HL-60 (cell line): ENCODE measurements at regions not wholly inside any gene's neighbourhood (a gene's known extent, or its start where the extent isn't known, plus 50 kb on each side); places are given as distances from the start of the nearest gene placed in this dataset.
"Not testable (repeated sequence)": the region's sequence is repeated elsewhere in the genome, so short reads cannot be mapped to it uniquely, and the experiment has no call there.

Experiments used
- DNase-seq, 2 experiments: peaks; one replicate each; pipeline ENCODE4 v3.0.0-alpha.2; 2010 to 2020; ENCODE audit warnings: low read depth in 1 of 2, low spot score in 1 of 2
- H3K27ac ChIP-seq: fragments of 250-450 bp; sonication (Bioruptor Pico); replicated peaks from 2 replicates; pipeline ENCODE4 v1.5.1; 2020; ENCODE audit warnings: mild to moderate bottlenecking, moderate library complexity
- H3K27me3 ChIP-seq: fragments of 250-450 bp; sonication (Bioruptor Pico); 2 replicates; pipeline ENCODE4 v1.5.1; 2021; ENCODE audit warnings: mild to moderate bottlenecking, moderate library complexity; ENCODE audit not compliant: insufficient read depth, poor library complexity, severe bottlenecking
- H3K4me3 ChIP-seq: replicated peaks from 2 replicates; pipeline ENCODE4 v1.5.1; 2011; ENCODE audit warnings: mild to moderate bottlenecking, control low read depth, low read length; ENCODE audit not compliant: insufficient read depth
- CTCF ChIP-seq: IDR thresholded peaks from one replicate; pipeline ENCODE4 v1.5.1; 2011; ENCODE audit warnings: low read length, control low read depth, inconsistent platforms; ENCODE audit not compliant: insufficient read depth
- GABPA ChIP-seq: IDR thresholded peaks from 2 replicates; pipeline ENCODE4 v1.6.1; 2012; ENCODE audit warnings: low read depth
- POLR2AphosphoS5 ChIP-seq: IDR thresholded peaks from 2 replicates; pipeline ENCODE4 v1.6.1; 2012; ENCODE audit warnings: low read depth
- REST ChIP-seq: IDR thresholded peaks from 2 replicates; pipeline ENCODE4 v1.6.1; 2012; ENCODE audit warnings: low read depth; ENCODE audit not compliant: insufficient replicate concordance
- SPI1 ChIP-seq: IDR thresholded peaks from 2 replicates; pipeline ENCODE4 v1.6.1; 2012; ENCODE audit warnings: low read depth, mild to moderate bottlenecking, borderline replicate concordance

- TF ChIP-seq REST (no peak), POLR2AphosphoS5 (no peak), CTCF (no peak), SPI1 (no peak), GABPA (no peak)
- no peak overlapping the region for H3K27ac ChIP-seq
- peaks cover 6% of the 10 kb centered on the region for H3K27me3 ChIP-seq
- H3K4me3 ChIP-seq, result no peak overlapping the region
- no peak for DNase-seq
Measured at GRCh38 chr3:73187328-73187727, 125.9 kb downstream of the EBLN2 start.

GRCh38 chr3:73188707-73189106 lies 127.2 kb downstream of the EBLN2 start:
- peaks cover 6% of the 10 kb centered on the region for H3K27me3 ChIP-seq
- H3K4me3 ChIP-seq, result no peak overlapping the region
- DNase-seq, result no peak
- no peak for TF ChIP-seq GABPA
- TF ChIP-seq REST, result no peak
- TF ChIP-seq SPI1, result no peak
- TF ChIP-seq POLR2AphosphoS5, result no peak
- no peak for TF ChIP-seq CTCF
- no peak overlapping the region for H3K27ac ChIP-seq

GRCh38 chr3:73192036-73192738 lies 130.7 kb downstream of the EBLN2 start:
- H3K27ac ChIP-seq, result no peak overlapping the region
- no peak overlapping the region for H3K4me3 ChIP-seq
- H3K27me3 ChIP-seq, result peaks cover 2% of the 10 kb centered on the region
- DNase-seq, result no peak
- TF ChIP-seq SPI1 (no peak), CTCF (no peak), REST (no peak), GABPA (no peak), POLR2AphosphoS5 (no peak)

- not testable (repeated sequence) for H3K4me3 ChIP-seq, H3K27ac ChIP-seq, H3K27me3 ChIP-seq, DNase-seq
Measured at GRCh38 chr3:73193943-73194342, 132.5 kb downstream of the EBLN2 start.
